H1 (cell line): ENCODE measurements at regions not wholly inside any gene's neighbourhood (a gene's known extent, or its start where the extent isn't known, plus 50 kb on each side); places are given as distances from the start of the nearest gene placed in this dataset.

Experiments used
- CEBPB ChIP-seq: IDR thresholded peaks from 2 replicates; pipeline ENCODE4 v1.6.1; 2012; ENCODE audit warnings: low read depth, low read length
- SIN3A ChIP-seq, 2 experiments: IDR thresholded peaks in 1 of 2; conservative IDR thresholded peaks in 1 of 2; 2 replicates each; pipeline ENCODE4 v1.6.1; 2011 to 2012; ENCODE audit warnings: low read length in 2 of 2, improper control_type of control experiment in 1 of 2, low read depth in 1 of 2, mild to moderate bottlenecking in 1 of 2

- TF ChIP-seq SIN3A (conservative IDR thresholded peaks at IDR 0.05 in 1 of 2, IDR thresholded peaks at IDR 0.05 in 1 of 2; ENCODE audit: low read depth in 1 of 2, low read length in 2 of 2) = no peak
- no peak for TF ChIP-seq CEBPB
Measured at GRCh38 chr7:128190051-128190647, 50.9 kb upstream of the LEP start.
